ENCODE measurements at regions not wholly inside any gene's neighbourhood (a gene's known extent, or its start where the extent isn't known, plus 50 kb on each side); places are given as distances from the start of the nearest gene placed in this dataset.

DNA sequence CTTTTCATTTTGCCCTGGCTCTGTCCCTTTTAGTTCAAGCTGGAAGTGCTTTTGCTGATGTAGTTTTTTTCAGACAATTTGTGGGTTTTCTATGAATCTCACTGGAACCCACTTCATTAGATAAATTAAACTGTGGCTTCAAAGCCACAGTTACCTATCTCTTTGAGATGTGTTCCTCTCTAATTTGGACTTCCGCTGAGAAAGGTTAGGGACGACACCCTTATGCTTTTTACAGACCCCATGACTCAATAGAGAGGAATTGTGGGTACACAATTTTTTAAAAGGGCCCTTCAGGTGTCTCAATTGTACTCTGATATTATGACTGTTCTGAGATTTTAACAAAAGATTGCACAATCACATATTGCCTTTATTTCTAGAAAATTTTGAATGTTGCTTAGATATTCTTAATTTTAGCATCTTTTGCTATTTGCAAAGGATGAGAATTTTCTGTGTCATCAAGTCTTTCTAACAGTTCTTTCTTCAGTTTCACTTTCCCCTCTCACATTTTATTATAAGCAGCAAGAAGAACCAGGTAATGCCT, 110.6 kb downstream of the GADD45G start:
- WGBS, 3 donors = 91 to 95% (median 91%) methylated on average over 2 of the region's 2 CpGs
- H3K27ac ChIP-seq (ENCODE audit: low read depth, low read length) = no peak overlapping the region

DNA sequence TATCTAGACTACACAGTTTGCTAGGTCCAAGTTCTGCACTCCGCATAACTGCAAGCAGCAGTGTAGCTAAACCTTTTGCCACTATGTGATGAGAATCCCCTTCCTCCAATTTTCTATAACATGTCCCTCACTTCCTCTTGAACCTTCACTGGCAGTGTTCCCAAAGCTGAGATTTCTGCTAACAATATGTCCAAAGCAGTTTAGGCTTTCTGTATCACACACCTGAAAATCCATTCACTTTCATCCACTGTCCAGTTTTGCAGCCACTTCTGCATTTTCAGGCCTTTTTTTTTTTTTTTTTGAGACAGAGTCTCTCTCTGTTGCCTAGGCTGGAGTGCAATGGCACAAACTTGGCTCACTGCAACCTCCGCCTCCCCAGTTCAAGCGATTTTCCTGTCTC, 111.1 kb downstream of the GADD45G start:
- WGBS, 3 donors = 92 to 96% (median 95%) methylated on average over 3 of the region's 3 CpGs
- no peak overlapping the region for H3K27ac ChIP-seq (ENCODE audit: low read depth, low read length)

DNA sequence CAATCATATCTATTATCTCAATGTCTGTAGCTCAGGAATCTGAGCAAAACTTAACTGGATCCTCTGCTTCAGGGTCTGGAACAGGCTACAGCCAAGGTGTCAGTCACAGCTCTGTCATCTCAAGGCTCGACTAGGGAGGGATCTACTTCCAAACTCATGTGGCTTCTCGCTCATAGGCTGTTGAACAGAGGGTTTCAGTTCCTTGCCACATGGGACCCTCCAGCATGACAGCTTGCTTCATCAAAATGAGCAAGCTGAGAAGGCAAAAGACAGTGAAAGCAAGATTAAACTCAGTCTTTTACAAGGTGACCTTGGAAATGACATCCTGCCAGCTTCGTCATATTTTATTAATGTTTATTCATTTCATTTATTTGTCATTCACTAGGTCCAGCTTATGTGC, 111.7 kb downstream of the GADD45G start:
- WGBS, 3 donors = 57 to 89% (median 84%) methylated on average over 3 of the region's 3 CpGs
- H3K27ac ChIP-seq (ENCODE audit: low read depth, low read length) = no peak overlapping the region

DNA sequence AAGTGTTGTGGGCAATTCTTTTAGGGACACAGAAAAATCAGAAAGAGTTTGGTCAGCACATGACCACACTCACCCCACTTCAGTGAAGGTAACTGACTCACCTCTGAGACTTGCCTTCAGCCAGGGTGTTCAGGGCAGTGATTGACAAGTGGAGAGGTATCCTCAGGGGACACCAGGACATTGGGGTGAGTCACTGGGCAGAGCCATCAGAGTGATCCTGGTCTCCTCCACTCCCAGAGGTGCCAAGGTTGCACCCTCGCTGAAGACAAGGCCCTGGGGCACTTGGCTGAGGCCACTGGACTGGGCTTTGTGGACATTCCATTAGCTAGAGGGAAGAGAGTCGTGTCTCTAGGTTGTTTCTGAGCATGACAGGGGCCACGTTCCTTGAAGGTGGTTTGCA, 113.4 kb downstream of the GADD45G start:
- 54 to 81% (median 77%) methylated on average over 3 of the region's 3 CpGs for WGBS, 3 donors
- H3K27ac ChIP-seq (ENCODE audit: low read depth, low read length) = no peak overlapping the region

DNA sequence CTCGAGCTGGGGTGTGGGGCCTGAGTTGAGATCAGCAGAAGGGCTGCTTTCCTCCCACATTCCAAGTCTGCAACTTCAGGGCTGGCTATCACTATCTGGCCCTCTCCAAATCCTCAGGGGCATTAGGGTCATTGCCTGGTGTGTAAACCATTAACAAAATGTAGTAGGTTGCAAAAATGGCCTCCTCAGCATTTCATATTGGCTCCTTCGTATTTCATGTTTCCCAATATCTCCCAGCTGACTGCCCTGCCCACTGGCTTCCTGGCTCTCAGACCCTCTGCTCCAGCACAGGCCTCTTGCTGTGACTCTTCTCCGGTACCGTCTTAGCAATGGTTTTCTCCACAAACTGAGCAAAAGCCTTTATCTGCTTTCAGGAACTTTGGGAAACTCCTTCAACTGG, 113.8 kb downstream of the GADD45G start:
- no peak overlapping the region for H3K27ac ChIP-seq (ENCODE audit: low read depth, low read length)
- 54 to 92% (median 64%) methylated on average over 4 of the region's 4 CpGs for WGBS, 3 donors

DNA sequence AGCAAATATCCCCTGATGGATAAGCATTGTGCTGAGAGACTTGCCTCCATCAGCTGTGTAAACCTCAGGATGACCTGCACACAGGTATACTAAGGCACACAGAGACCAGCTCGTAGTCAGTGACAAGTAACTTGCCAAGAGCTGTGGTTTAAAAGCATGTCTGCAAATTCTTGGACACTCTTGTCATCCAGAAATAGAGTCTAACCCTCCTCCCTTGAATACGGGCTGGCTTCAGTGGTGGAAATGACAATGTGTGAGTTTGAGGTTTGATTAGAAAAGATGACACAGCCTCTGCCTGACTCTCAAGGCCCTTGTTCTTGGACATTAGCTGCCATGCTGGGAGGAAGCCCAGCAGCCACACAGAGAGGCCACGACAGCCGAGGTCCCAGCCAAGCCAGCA, 114.4 kb downstream of the GADD45G start:
- WGBS, 3 donors = 88 to 90% (median 88%) methylated on average over 4 of the region's 4 CpGs
- H3K27ac ChIP-seq (ENCODE audit: low read depth, low read length) = no peak overlapping the region

DNA sequence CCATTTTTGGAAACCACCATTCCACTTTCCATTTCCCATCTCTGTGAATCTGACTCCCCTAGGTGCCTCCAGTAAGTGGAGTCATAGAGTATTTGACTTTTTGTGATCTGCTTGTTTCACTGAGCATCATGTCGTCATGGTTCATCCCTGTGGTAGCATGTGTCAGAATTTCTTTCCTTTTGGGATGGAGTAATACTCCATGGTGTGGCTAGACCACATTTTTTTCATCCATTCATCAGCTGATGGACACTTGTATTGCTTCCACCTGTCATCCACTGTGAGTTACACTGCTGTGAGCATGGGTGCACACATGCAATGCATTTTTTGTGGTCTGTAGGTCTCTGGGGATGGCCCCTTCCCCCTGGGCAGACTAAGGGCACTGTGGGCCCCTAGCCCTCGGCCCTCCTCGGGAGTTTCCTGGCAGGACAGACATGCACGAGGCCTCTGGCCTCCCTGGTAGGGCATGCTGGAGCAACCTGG, 115.9 kb downstream of the GADD45G start:
- 54 to 78% (median 64%) methylated on average over 4 of the region's 4 CpGs for WGBS, 3 donors
- H3K27ac ChIP-seq (ENCODE audit: low read depth, low read length) = no peak overlapping the region

DNA sequence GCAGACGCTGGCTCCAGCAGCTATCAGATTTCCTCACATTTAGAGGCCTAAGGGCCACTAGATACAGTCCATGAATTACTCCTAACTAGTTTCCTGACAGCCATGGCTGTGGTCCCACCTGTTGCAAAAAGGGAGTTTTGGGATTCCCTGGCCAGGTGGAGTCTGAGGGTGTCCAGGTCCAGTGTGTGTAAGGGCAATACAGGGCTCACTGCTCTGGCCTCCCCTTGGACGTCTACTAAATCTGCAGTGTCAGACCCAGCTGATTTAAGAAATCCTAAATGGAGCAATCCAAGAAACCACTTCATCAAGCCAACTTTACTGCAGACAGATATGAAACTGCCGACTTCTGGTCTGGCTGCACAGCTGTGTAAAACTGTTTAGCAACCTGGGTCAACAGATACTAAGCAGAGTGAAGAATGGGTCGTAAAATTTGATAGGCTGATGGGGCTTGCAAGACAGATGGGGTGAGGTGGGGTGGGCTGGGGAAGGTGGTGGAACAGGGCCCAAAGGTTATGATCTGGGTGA, 116.4 kb downstream of the GADD45G start:
- 45 to 77% (median 46%) methylated on average over 4 of the region's 4 CpGs for WGBS, 3 donors
- H3K27ac ChIP-seq (ENCODE audit: low read depth, low read length) = no peak overlapping the region

DNA sequence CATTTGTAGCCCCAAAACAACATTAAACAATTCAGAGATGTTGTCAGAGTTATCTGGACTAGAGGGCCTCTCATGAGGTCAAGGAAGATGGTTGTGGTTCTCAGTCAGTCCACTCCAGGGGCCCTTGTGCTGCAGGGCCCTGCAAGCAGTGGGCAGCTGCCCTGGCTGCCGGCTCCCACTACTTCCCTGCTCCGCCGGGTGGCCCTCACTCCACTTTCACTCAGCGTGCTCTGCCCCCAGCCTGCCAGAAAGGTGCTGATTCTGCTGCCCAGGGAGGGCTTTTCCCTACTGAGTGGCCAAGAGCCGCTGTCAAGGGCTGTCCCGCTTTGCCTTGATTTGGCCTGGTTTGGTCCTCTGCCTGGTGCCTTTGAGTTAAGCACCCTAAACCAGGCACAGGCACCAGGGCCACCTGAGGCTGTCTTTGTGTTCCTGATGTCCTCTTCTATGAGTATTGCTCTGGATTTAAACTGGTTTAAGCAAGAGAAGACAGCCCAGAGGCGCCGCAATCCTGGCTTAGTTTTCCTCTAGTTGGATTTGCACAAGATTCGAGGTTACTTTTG, 117.2 kb downstream of the GADD45G start:
- no peak overlapping the region for H3K27ac ChIP-seq (ENCODE audit: low read depth, low read length)
- 83 to 95% (median 86%) methylated on average over 9 of the region's 9 CpGs for WGBS, 3 donors

DNA sequence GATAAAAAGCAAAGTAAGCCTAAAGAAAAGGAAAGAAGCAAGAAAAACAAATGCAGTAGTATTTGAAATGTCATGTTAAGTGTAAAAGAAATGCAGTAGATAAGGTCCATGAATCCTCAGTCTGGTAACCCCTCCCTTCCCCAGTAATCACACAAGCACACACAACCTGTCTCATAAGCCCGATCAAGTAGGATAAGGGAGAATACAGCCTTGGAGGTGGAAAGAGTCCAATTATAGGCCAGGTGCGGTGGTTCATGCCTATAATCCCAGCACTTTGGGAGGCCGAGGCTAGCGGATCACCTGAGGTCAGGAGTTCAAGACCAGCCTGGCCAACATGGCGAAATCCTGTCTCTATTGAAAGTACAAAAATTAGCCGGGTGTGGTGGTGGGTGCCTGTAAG, 117.9 kb downstream of the GADD45G start:
- WGBS, 3 donors = 87 to 96% (median 95%) methylated on average over 6 of the region's 6 CpGs
- H3K27ac ChIP-seq (ENCODE audit: low read depth, low read length) = no peak overlapping the region

DNA sequence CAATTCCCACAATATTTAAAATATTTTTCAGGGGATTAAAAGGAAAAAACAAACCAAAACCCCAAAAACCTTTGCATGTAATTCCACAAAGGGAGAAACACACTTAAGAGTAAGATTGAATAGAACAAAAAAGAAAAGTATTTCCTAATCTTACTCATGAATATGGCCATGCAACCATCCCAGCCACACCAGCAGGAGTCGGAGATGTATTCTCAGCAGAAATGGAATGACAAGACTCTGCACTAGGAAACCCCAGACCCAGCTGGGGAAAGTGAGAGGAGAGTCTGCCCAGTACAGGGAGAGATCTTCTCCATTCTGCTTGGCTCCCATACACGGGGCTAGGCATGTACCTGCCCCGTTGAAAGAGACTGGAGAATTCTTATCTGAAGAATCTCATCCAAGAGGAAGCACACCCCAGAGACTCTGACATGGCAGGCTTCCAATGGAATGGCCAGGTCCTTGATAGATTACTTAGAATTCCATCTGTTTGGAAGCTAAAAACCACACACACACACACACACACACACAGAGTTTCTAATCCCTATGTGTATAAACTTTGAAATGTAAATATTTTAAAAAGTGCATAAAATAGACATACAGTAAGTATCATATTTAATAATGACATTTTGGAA, 118.8 kb downstream of the GADD45G start:
- 32 to 42% (median 39%) methylated on average over 3 of the region's 3 CpGs for WGBS, 3 donors

DNA sequence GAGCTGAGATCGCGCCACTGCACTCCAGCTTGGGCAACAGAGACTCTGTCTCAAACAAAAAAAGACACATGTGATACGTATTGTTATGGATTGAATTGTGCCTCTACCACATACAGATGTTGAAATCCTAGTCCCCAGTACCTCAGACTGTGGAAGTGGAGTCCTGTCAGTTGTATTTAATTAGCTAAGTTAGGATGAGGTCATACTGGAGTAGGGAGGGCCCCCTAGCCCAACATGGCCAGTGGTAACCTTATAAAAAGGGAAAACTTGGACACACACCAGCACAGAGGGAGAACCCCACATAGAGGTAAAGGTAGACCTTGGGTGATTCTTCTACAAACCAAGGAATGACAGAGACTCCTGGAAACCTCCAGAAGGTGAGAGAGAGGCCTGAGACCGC, 119.8 kb downstream of the GADD45G start:
- no peak overlapping the region for H3K27ac ChIP-seq (ENCODE audit: low read depth, low read length)
- 87 to 98% (median 92%) methylated on average over 4 of the region's 4 CpGs for WGBS, 3 donors

More for the DNA sequence above, 118.8 kb downstream of the GADD45G start:
- H3K27ac ChIP-seq (ENCODE audit: low read depth, low read length) = no peak overlapping the region

DNA sequence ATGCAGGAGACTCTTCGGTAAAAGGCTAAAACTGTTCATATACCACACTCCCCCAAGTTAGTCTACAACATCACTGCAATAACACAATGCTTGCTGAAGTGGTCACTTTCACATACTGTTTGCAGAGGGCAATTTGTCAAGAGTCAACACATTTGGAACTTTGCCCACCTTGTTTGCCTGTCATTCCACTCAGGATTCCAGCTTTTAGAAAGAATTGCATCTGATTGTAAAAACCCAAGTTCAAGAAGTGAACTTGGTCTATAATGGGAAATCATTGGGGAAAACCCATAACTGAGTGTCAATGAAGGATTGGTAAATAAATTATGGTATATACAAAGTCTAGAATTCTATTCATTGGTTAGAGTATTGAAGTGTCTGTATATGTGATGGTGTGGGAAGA, 120.5 kb downstream of the GADD45G start:
- no peak overlapping the region for H3K27ac ChIP-seq (ENCODE audit: low read depth, low read length)
- 95 to 100% (median 95%) methylated on average over 1 of the region's 1 CpG for WGBS, 3 donors

DNA sequence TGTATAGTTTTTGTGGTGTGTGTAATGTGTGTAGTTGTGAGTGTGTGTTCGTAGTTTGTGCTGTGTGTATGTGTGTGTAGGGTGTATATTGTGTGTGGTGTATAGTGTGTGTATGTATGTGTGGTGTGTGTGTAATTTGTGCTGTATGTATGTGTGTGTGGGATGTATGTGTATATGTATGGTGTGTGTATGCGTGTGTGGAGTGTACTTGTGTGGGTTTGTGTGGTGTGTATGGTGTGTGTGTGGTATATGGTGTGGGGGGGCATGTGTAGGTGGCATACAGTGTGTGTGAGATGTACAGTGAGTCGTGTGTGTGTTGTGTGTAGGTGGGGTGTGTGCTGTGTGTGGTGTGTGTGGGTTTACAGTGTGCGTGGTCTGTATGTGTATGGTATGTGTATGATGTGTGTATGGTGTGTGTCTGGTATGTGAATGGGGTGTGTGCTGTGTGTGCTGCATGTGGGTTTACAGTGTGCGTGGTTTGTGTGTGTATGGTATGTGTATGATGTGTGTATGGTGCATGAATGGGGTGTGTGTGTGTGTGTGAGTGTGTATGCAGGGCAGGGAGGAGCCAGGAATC, 125.2 kb downstream of the GADD45G start:
- 80 to 88% (median 87%) methylated on average over 5 of the region's 5 CpGs for WGBS, 3 donors
- H3K27ac ChIP-seq (ENCODE audit: low read depth, low read length) = no peak overlapping the region

DNA sequence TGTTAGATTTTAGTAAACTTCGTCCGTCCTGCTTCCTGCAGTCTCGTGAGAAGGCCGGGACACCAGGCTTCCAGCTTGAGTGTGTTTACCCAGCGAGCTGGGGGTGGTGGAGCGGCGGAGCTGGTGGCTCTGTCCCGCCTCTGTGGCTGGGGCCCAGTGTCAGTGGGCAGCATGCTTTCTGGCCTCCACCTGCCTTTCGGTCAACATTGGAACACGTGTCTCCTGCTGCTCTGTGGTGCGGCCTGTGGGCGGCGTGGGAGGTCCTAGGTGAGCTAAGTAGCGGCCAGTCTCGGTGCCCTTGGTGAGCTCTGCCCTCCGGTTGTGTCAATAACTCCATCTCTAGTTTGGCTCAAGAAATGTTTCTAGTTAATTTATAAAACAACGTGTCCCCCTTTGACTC, 125.9 kb downstream of the GADD45G start:
- H3K27ac ChIP-seq (ENCODE audit: low read depth, low read length) = no peak overlapping the region
- WGBS, 3 donors = 36 to 94% (median 85%) methylated on average over 16 to 17 of the region's 17 CpGs

DNA sequence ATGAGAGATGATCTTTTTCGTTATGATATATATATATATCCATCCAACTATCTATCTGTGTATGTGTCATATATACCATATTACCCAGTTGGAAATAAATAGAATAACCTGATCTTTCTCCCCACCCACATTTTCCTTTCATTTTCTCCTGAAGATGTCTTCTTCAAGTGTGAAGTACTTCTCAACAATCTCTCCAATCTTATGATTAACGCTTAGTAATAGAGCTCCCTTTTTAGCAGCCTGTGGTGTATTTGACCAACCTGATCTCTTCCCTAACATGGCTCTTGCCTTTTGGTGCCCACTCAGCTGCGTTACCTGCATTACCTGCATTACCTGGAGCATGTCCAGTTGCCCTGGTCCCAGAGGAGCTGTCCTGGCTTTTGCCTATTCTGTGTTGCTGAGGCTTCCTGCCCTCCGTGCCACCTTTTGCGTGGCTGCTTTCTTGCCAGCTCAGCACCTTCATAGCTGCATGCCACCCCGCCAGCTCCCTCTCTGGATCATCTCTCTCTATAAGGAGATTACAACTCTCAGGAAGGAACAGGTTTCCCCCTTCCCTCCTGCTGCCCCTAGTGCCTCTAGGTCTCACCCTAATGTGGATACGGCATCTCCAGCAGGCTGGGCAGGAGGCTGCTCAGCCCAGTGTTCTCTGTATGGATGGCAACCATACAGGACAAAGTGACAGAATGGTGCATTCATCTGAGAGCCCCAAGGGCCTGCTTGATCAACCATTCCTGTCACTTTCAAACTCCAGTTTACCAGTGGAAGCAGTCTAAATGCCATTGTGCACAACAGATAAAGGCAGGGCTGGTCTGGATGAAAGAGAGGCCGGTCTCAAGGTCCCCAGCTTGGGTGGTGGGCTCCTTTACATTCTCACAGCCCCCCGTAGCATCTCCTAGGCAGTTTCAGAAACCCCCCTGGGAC, 126.7 kb downstream of the GADD45G start:
- H3K27ac ChIP-seq (ENCODE audit: low read depth, low read length) = no peak overlapping the region
- 76 to 86% (median 84%) methylated on average over 9 of the region's 9 CpGs for WGBS, 3 donors

DNA sequence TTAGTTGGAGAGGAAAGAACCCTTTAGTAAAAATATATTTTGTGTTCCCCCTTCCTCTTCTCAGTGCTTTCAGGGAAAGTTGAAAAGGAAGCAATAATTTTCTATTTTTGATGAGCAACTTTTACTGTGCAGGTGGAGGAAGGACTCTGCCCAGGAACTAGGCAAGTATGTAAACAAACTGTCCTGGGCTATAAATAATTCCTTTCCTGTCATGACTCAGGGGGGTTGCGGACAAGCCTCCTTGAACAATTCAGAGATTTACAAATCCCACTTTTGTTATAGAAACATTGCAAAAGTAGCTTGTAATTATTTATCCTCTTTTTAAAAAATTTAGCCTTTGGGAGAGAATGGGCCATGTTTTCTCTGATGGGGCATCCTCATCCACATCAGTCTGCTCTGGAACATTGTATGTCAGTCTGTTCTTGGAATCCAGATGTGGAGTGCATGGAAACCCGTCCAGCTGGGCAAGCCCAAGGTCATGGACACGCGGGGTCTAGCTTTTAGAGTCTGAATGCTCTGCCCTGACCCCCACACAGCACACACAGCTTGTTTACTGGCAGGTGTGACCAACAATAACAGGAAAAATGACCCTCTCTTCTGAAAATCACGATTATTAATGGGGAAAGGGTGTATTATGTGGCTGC, 127.6 kb downstream of the GADD45G start:
- H3K27ac ChIP-seq (ENCODE audit: low read depth, low read length) = no peak overlapping the region
- 30 to 49% (median 48%) methylated on average over 5 of the region's 5 CpGs for WGBS, 3 donors

DNA sequence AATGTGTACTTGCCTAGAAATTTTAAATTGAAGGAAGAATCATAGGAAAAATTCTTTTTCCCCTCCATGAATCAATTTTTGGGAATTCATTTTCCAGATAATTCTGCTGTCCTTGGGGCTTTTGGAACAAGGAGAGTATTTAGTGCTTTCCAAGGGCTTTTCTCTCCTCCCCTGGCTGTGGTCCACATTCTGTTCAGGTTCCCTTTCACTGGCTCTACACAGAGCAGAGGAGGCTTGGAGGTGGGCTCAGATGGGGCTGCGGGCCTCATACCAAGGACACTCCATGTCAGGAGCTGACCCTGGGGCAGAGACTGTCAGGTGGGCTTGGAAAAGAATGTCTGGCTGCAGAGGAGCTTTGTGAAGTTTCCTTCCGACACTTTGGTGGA, 128.1 kb downstream of the GADD45G start:
- WGBS, 3 donors = 81 to 93% (median 92%) methylated on average over 2 of the region's 2 CpGs
- H3K27ac ChIP-seq (ENCODE audit: low read depth, low read length) = no peak overlapping the region
